Smooth muscle cell (in vitro differentiated cells): ENCODE measurements at regions not wholly inside any gene's neighbourhood (a gene's known extent, or its start where the extent isn't known, plus 50 kb on each side); places are given as distances from the start of the nearest gene placed in this dataset.

ENCODE experiments used
- DNase-seq: peaks from one replicate; lab custom pipeline; 2025; ENCODE audit not compliant: unreplicated experiment; lab: John Stamatoyannopoulos, UW
- H2AFZ ChIP-seq: fragments of 200-600 bp; sonication (generic); 2 replicates; pipeline ENCODE4 v1.6.0; 2016; ENCODE audit warnings: antibody characterized with exemption, low read depth, mild to moderate bottlenecking
- H3F3A ChIP-seq: fragments of 200-600 bp; sonication (generic); 2 replicates; pipeline ENCODE4 v1.6.0; 2017; ENCODE audit warnings: antibody characterized with exemption, low read depth
- H3K27ac ChIP-seq: fragments of 200-600 bp; sonication (generic); 2 replicates; pipeline ENCODE4 v1.5.1; 2016; ENCODE audit warnings: low read depth, mild to moderate bottlenecking
- H3K27me3 ChIP-seq: fragments of 200-600 bp; sonication (generic); 2 replicates; pipeline ENCODE4 v1.6.1; 2016; ENCODE audit warnings: low read depth, mild to moderate bottlenecking
- H3K36me3 ChIP-seq: fragments of 200-600 bp; sonication (generic); 2 replicates; pipeline ENCODE4 v1.5.1; 2016; ENCODE audit warnings: low read depth
- H3K4me1 ChIP-seq: fragments of 200-600 bp; sonication (generic); 2 replicates; pipeline ENCODE4 v1.5.1; 2016; ENCODE audit warnings: low read depth
- H3K4me2 ChIP-seq: fragments of 200-600 bp; sonication (generic); 2 replicates; pipeline ENCODE4 v1.6.0; 2016; ENCODE audit warnings: mild to moderate bottlenecking
- H3K4me3 ChIP-seq: fragments of 200-600 bp; sonication (generic); 2 replicates; pipeline ENCODE4 v1.5.1; 2016; ENCODE audit warnings: mild to moderate bottlenecking
- H3K79me2 ChIP-seq: fragments of 200-600 bp; sonication (generic); 2 replicates; pipeline ENCODE4 v1.6.0; 2016; ENCODE audit warnings: low read depth, mild to moderate bottlenecking
- H3K9ac ChIP-seq: fragments of 200-600 bp; sonication (generic); 2 replicates; pipeline ENCODE4 v1.6.0; 2016; ENCODE audit warnings: low read depth
- H3K9me3 ChIP-seq: fragments of 200-600 bp; sonication (generic); replicated peaks from 2 replicates; pipeline ENCODE4 v1.5.1; 2016; ENCODE audit warnings: low read depth
- H4K20me1 ChIP-seq: fragments of 200-600 bp; sonication (generic); 2 replicates; pipeline ENCODE4 v1.6.0; 2016; ENCODE audit warnings: low read depth
- CTCF ChIP-seq: fragments of 200-600 bp; sonication (generic); IDR thresholded peaks from 2 replicates; pipeline ENCODE4 v1.5.1; 2017; ENCODE audit warnings: borderline replicate concordance, mild to moderate bottlenecking, antibody characterized with exemption; ENCODE audit not compliant: insufficient read depth, poor library complexity, severe bottlenecking
- WGBS: methylation state at CpG from one replicate; pipeline ENCODE4 v1.1.7; 2016; ENCODE audit warnings: low lambda C conversion rate; 5-methylcytosine and 5-hydroxymethylcytosine counted together

GRCh38 chr21:17334484-17334883, 178.4 kb upstream of the CXADR start:
- Histone ChIP-seq H2AFZ (no peak overlapping the region), H4K20me1 (no peaks in the 10 kb centered on the region), H3K79me2 (no peaks in the 10 kb centered on the region), H3K9me3 (no peaks in the 10 kb centered on the region), H3K4me3 (no peak overlapping the region), H3K27me3 (no peaks in the 10 kb centered on the region), H3F3A (no peaks in the 10 kb centered on the region), H3K4me1 (no peaks in the 10 kb centered on the region), H3K27ac (no peak overlapping the region), H3K4me2 (no peak overlapping the region), H3K9ac (no peak overlapping the region), H3K36me3 (no peaks in the 10 kb centered on the region)
- WGBS, result 52% methylated on average over 3 of the region's 3 CpGs
- no peak for TF ChIP-seq CTCF
- no peak for DNase-seq

- TF ChIP-seq CTCF, result no peak
- Histone ChIP-seq H3K27me3 (no peaks in the 10 kb centered on the region), H3K27ac (no peak overlapping the region), H3K4me1 (no peaks in the 10 kb centered on the region), H3K36me3 (no peaks in the 10 kb centered on the region), H3K9ac (no peak overlapping the region), H3K9me3 (no peaks in the 10 kb centered on the region), H3K4me2 (no peak overlapping the region), H2AFZ (no peak overlapping the region), H3K79me2 (no peaks in the 10 kb centered on the region), H4K20me1 (no peaks in the 10 kb centered on the region), H3K4me3 (no peak overlapping the region), H3F3A (no peaks in the 10 kb centered on the region)
- no peak for DNase-seq
- 78% methylated on average over 3 of the region's 3 CpGs for WGBS
Measured at GRCh38 chr21:17340081-17340480, 172.8 kb upstream of the CXADR start.

- no peak for TF ChIP-seq CTCF
- Histone ChIP-seq H3K79me2 (no peaks in the 10 kb centered on the region), H3K4me1 (no peaks in the 10 kb centered on the region), H3K9ac (no peak overlapping the region), H3K27me3 (no peaks in the 10 kb centered on the region), H3F3A (no peaks in the 10 kb centered on the region), H3K27ac (no peak overlapping the region), H4K20me1 (no peaks in the 10 kb centered on the region), H3K36me3 (no peaks in the 10 kb centered on the region), H3K9me3 (no peaks in the 10 kb centered on the region), H3K4me3 (no peak overlapping the region), H3K4me2 (no peak overlapping the region), H2AFZ (no peak overlapping the region)
- 21% methylated on average over 2 of the region's 2 CpGs for WGBS
- no peak for DNase-seq
Measured at GRCh38 chr21:17343055-17343454, 169.8 kb upstream of the CXADR start.

- 85% methylated on average over 3 of the region's 3 CpGs for WGBS
- Histone ChIP-seq H3K27ac (no peak overlapping the region), H2AFZ (no peak overlapping the region), H3F3A (no peaks in the 10 kb centered on the region), H3K4me1 (no peaks in the 10 kb centered on the region), H4K20me1 (no peaks in the 10 kb centered on the region), H3K4me2 (no peak overlapping the region), H3K79me2 (no peaks in the 10 kb centered on the region), H3K9ac (no peak overlapping the region), H3K36me3 (no peaks in the 10 kb centered on the region), H3K27me3 (no peaks in the 10 kb centered on the region), H3K9me3 (no peaks in the 10 kb centered on the region), H3K4me3 (no peak overlapping the region)
- no peak for DNase-seq
- TF ChIP-seq CTCF, result no peak
Measured at GRCh38 chr21:17348357-17348756, 164.5 kb upstream of the CXADR start.
